A549 (cell line): ENCODE measurements at regions not wholly inside any gene's neighbourhood (a gene's known extent, or its start where the extent isn't known, plus 50 kb on each side); places are given as distances from the start of the nearest gene placed in this dataset.

Experiments
- BHLHE40 ChIP-seq: IDR thresholded peaks from 2 replicates; pipeline ENCODE4 v1.6.1; 2012; ENCODE audit warnings: low read depth, low read length, inconsistent platforms
- EP300 ChIP-seq, 2 experiments: fragments of >200 bp; sonication (Bioruptor Twin); formaldehyde crosslinking; IDR thresholded peaks; 2 replicates in 1 of 2; 3 replicates in 1 of 2; pipeline ENCODE4 v1.6.1; 2016 to 2017
- MAZ ChIP-seq: fragments of 150-350 bp; IDR thresholded peaks from 2 replicates; pipeline ENCODE4 v1.6.1; 2014; ENCODE audit warnings: antibody characterized with exemption, low read depth, low read length, borderline replicate concordance
- POLR2A ChIP-seq: IDR thresholded peaks from 2 replicates; pipeline ENCODE4 v1.6.1; 2012; ENCODE audit warnings: mild to moderate bottlenecking, low read length
- RAD21 ChIP-seq, 2 experiments: fragments of >200 bp in 1 of 2; sonication (Bioruptor Twin) in 1 of 2; formaldehyde crosslinking in 1 of 2; IDR thresholded peaks in 1 of 2; conservative IDR thresholded peaks in 1 of 2; 2 replicates in 1 of 2; 3 replicates in 1 of 2; pipeline ENCODE4 v1.6.1; 2012 to 2018; ENCODE audit warnings: inconsistent platforms in 1 of 2
- RARB ChIP-seq: fragments of 250-450 bp; sonication (Bioruptor Pico); IDR thresholded peaks from 2 replicates; pipeline ENCODE4 v1.8.0; 2021; ENCODE audit warnings: mild to moderate bottlenecking, moderate library complexity
- RCOR1 ChIP-seq: fragments of 150-350 bp; IDR thresholded peaks from 2 replicates; pipeline ENCODE4 v1.6.1; 2014; ENCODE audit warnings: antibody characterized with exemption, low read length, low read depth
- RFX5 ChIP-seq: fragments of 450-650 bp; IDR thresholded peaks from 2 replicates; pipeline ENCODE4 v1.7.1; 2014; ENCODE audit warnings: antibody characterized with exemption, mild to moderate bottlenecking, moderate library complexity
- TF ChIP-seq, protein P1 (sequence below): fragments of >200 bp; sonication (Bioruptor Twin); formaldehyde crosslinking; IDR thresholded peaks from 3 replicates; pipeline ENCODE4 v1.5.1; 2016
- TF ChIP-seq, protein P2 (sequence below): fragments of 200-600 bp; sonication (generic); IDR thresholded peaks from 2 replicates; pipeline ENCODE4 v1.6.1; 2016; ENCODE audit warnings: antibody characterized with exemption, mild to moderate bottlenecking, moderate library complexity

DNA sequence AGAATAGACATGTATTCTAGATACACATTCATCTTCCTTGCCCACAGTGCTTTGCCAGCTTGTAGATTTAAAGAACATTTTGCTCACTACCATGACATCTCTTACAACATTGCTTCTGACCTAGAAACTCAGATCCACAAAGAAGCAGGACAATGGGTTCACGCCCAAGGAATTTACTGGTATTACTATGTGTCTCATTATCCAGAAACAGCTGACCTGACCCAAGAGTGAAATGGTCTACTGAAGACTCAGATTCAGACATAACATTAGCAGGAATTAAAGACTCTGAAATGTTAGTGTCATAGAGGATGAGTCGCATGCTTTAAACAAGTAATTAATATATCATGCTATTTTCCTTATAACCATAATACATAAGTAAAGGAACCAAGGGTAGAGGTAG, 731.4 kb downstream of the GALC start:
- TF ChIP-seq POLR2A (no peak), RCOR1 (no peak), RARB (CRISPR knock-in tag) (no peak), BHLHE40 (no peak), EP300 (IDR thresholded peaks at IDR 0.05) (no peak), RAD21 (conservative IDR thresholded peaks at IDR 0.05 in 1 of 2, IDR thresholded peaks at IDR 0.05 in 1 of 2) (no peak), RFX5 (no peak), MAZ (no peak)
- TF ChIP-seq, protein P1, sequence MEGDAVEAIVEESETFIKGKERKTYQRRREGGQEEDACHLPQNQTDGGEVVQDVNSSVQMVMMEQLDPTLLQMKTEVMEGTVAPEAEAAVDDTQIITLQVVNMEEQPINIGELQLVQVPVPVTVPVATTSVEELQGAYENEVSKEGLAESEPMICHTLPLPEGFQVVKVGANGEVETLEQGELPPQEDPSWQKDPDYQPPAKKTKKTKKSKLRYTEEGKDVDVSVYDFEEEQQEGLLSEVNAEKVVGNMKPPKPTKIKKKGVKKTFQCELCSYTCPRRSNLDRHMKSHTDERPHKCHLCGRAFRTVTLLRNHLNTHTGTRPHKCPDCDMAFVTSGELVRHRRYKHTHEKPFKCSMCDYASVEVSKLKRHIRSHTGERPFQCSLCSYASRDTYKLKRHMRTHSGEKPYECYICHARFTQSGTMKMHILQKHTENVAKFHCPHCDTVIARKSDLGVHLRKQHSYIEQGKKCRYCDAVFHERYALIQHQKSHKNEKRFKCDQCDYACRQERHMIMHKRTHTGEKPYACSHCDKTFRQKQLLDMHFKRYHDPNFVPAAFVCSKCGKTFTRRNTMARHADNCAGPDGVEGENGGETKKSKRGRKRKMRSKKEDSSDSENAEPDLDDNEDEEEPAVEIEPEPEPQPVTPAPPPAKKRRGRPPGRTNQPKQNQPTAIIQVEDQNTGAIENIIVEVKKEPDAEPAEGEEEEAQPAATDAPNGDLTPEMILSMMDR: no peak
- TF ChIP-seq, protein P2, sequence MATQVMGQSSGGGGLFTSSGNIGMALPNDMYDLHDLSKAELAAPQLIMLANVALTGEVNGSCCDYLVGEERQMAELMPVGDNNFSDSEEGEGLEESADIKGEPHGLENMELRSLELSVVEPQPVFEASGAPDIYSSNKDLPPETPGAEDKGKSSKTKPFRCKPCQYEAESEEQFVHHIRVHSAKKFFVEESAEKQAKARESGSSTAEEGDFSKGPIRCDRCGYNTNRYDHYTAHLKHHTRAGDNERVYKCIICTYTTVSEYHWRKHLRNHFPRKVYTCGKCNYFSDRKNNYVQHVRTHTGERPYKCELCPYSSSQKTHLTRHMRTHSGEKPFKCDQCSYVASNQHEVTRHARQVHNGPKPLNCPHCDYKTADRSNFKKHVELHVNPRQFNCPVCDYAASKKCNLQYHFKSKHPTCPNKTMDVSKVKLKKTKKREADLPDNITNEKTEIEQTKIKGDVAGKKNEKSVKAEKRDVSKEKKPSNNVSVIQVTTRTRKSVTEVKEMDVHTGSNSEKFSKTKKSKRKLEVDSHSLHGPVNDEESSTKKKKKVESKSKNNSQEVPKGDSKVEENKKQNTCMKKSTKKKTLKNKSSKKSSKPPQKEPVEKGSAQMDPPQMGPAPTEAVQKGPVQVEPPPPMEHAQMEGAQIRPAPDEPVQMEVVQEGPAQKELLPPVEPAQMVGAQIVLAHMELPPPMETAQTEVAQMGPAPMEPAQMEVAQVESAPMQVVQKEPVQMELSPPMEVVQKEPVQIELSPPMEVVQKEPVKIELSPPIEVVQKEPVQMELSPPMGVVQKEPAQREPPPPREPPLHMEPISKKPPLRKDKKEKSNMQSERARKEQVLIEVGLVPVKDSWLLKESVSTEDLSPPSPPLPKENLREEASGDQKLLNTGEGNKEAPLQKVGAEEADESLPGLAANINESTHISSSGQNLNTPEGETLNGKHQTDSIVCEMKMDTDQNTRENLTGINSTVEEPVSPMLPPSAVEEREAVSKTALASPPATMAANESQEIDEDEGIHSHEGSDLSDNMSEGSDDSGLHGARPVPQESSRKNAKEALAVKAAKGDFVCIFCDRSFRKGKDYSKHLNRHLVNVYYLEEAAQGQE: no peak
